Upper lobe of left lung (tissue), 4 donors: ENCODE measurements at regions not wholly inside any gene's neighbourhood (a gene's known extent, or its start where the extent isn't known, plus 50 kb on each side); places are given as distances from the start of the nearest gene placed in this dataset.

Source experiments
- EP300 ChIP-seq, 4 donors: sonication (generic); formaldehyde crosslinking; IDR thresholded peaks; one replicate each; pipeline ENCODE4 v1.5.1; 2017; ENCODE audit warnings: antibody characterized with exemption in 4 of 4, control low read depth in 2 of 4
- POLR2A ChIP-seq, 4 donors: fragments of 450-650 bp; IDR thresholded peaks; one replicate each; pipeline ENCODE4 v1.5.1; 2016 to 2017; ENCODE audit warnings: antibody characterized with exemption in 4 of 4, mild to moderate bottlenecking in 2 of 4
- POLR2AphosphoS5 ChIP-seq, 2 donors: sonication (generic); formaldehyde crosslinking; IDR thresholded peaks; one replicate each; pipeline ENCODE4 v1.5.1; 2017; ENCODE audit warnings: antibody characterized with exemption in 2 of 2
- TF ChIP-seq, protein P1 (sequence below), 6 experiments: fragments of 450-650 bp in 4 of 6; fragments of 200-600 bp in 2 of 6; sonication (generic) in 2 of 6; IDR thresholded peaks; one replicate each; pipeline ENCODE4 v1.5.1; 2016 to 2019; ENCODE audit warnings: antibody characterized with exemption in 6 of 6

DNA sequence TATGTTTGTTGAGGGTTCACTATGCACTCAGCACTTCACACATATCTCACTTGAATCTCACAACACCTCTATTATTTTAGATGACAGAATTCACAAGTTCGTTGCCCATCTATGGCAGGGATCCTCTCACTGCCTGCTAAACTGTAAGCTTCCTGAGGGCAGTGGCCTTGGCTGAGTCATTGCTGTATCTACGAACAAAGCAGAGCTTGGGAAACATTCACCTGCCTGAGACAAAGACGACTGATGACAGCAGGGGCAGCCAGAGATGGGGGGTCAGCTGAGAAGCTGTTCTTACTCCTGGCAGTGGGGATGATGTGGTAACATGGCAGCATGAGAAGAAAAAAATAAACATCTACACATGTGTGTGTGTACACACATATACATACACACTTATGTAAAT lies 125.5 kb upstream of the NMNAT3 start:
- TF ChIP-seq, protein P1, sequence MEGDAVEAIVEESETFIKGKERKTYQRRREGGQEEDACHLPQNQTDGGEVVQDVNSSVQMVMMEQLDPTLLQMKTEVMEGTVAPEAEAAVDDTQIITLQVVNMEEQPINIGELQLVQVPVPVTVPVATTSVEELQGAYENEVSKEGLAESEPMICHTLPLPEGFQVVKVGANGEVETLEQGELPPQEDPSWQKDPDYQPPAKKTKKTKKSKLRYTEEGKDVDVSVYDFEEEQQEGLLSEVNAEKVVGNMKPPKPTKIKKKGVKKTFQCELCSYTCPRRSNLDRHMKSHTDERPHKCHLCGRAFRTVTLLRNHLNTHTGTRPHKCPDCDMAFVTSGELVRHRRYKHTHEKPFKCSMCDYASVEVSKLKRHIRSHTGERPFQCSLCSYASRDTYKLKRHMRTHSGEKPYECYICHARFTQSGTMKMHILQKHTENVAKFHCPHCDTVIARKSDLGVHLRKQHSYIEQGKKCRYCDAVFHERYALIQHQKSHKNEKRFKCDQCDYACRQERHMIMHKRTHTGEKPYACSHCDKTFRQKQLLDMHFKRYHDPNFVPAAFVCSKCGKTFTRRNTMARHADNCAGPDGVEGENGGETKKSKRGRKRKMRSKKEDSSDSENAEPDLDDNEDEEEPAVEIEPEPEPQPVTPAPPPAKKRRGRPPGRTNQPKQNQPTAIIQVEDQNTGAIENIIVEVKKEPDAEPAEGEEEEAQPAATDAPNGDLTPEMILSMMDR (IDR thresholded peaks at IDR 0.05): no peak
- TF ChIP-seq EP300 (IDR thresholded peaks at IDR 0.05): no peak
- TF ChIP-seq POLR2A (IDR thresholded peaks at IDR 0.05): no peak
- TF ChIP-seq POLR2AphosphoS5 (IDR thresholded peaks at IDR 0.05): no peak
